GM12878 (cell line): ENCODE measurements at regions not wholly inside any gene's neighbourhood (a gene's known extent, or its start where the extent isn't known, plus 50 kb on each side); places are given as distances from the start of the nearest gene placed in this dataset.

Source experiments
- ATAC-seq: fragments of 200-7000 bp; cut with Tn5 transposase; 3 replicates; pipeline ENCODE4 v1.9.1; 2020; ENCODE audit warnings: mild to moderate bottlenecking, moderate library complexity
- BruUV-seq: library from RNA; stranded (reverse); fragments of 400-500 nt; replicated peaks from 2 replicates; lab custom pipeline; 2021; lab: Mats Ljungman, UMichigan
- CTCF ChIA-PET: fragments of 300-600 bp; sonication (Branson Sonifier 250); formaldehyde crosslinking; extraction: SDS; loops from one replicate; lab custom pipeline; 2021; ENCODE audit warnings: inconsistent platforms; lab: Yijun Ruan, JAX
- POLR2A ChIA-PET: fragments of 350-600 bp; formaldehyde crosslinking; extraction: SDS; loops from one replicate; lab custom pipeline; 2021; ENCODE audit warnings: inconsistent platforms; lab: Charles Lee
- RAD21 ChIA-PET: fragments of 300-600 bp; sonication (Branson Sonifier 250); formaldehyde crosslinking; loops from one replicate; lab custom pipeline; 2023; ENCODE audit warnings: antibody characterized with exemption; ENCODE audit not compliant: unreplicated experiment; lab: Charles Lee
- SMC1A ChIA-PET: fragments of 300-600 bp; sonication (Branson Sonifier 250); formaldehyde crosslinking; loops from one replicate; lab custom pipeline; 2023; ENCODE audit not compliant: unreplicated experiment, uncharacterized antibody; lab: Charles Lee
- DNase-seq: peaks from one replicate; pipeline ENCODE4 v3.0.0-alpha.2; 2011; ENCODE audit warnings: low read depth, low spot score
- FAIRE-seq: peaks from 3 replicates; lab custom pipeline; 2011; peaks lifted over from hg19 to GRCh38; lab: Jason Lieb, UNC
- H2AFZ ChIP-seq: 2 replicates; pipeline ENCODE4 v1.6.0; 2011; ENCODE audit warnings: low read depth, low read length, control low read depth; ENCODE audit not compliant: control insufficient read depth
- H3K27ac ChIP-seq: 2 replicates; pipeline ENCODE4 v1.5.1; 2011; ENCODE audit warnings: control low read depth; ENCODE audit not compliant: control insufficient read depth, insufficient read depth
- H3K27me3 ChIP-seq, 2 experiments: replicated peaks in 1 of 2; 2 replicates each; pipeline versions ENCODE4 v1.6.0 to v1.6.1; 2011; ENCODE audit warnings: low read length in 1 of 2; ENCODE audit not compliant: control insufficient read depth in 2 of 2, insufficient read depth in 2 of 2
- H3K36me3 ChIP-seq, 2 experiments: 2 replicates each; pipeline ENCODE4 v1.5.1; 2011; ENCODE audit warnings: low read length in 1 of 2; ENCODE audit not compliant: control insufficient read depth in 2 of 2, insufficient read depth in 2 of 2
- H3K4me1 ChIP-seq: 2 replicates; pipeline ENCODE4 v1.6.1; 2011; ENCODE audit warnings: mild to moderate bottlenecking, low read length, moderate library complexity, mixed read lengths; ENCODE audit not compliant: control insufficient read depth, insufficient read depth
- H3K4me2 ChIP-seq: 2 replicates; pipeline ENCODE4 v1.6.0; 2011; ENCODE audit warnings: control low read depth; ENCODE audit not compliant: control insufficient read depth, insufficient read depth
- H3K4me3 ChIP-seq: fragments of 200-600 bp; sonication (generic); 2 replicates; pipeline ENCODE4 v1.5.1; 2016
- H3K79me2 ChIP-seq: 2 replicates; pipeline ENCODE4 v1.6.0; 2011; ENCODE audit warnings: low read length; ENCODE audit not compliant: control insufficient read depth, insufficient read depth
- H3K9ac ChIP-seq: 2 replicates; pipeline ENCODE4 v1.8.0; 2011; ENCODE audit warnings: low read length, control low read depth, mixed read lengths; ENCODE audit not compliant: control insufficient read depth, insufficient read depth
- H3K9me3 ChIP-seq: replicated peaks from 3 replicates; pipeline ENCODE4 v1.5.1; 2011; ENCODE audit warnings: mild to moderate bottlenecking, low read length; ENCODE audit not compliant: control insufficient read depth, insufficient read depth
- H4K20me1 ChIP-seq: 2 replicates; pipeline ENCODE4 v1.6.0; 2011; ENCODE audit not compliant: control insufficient read depth, insufficient read depth
- ASH2L ChIP-seq: fragments of 300-600, 200-600 bp; sonication (generic); IDR thresholded peaks from 2 replicates; pipeline ENCODE4 v1.6.1; 2017; ENCODE audit warnings: low read depth, mild to moderate bottlenecking, borderline replicate concordance
- BACH1 ChIP-seq: fragments of 450-650 bp; IDR thresholded peaks from 2 replicates; pipeline ENCODE4 v1.6.1; 2017; ENCODE audit warnings: mild to moderate bottlenecking, borderline replicate concordance
- CBFB ChIP-seq: IDR thresholded peaks from 2 replicates; pipeline ENCODE4 v1.6.1; 2016; ENCODE audit warnings: antibody characterized with exemption, low read depth
- CTCF ChIP-seq, 3 experiments: IDR thresholded peaks in 2 of 3; conservative IDR thresholded peaks in 1 of 3; 2 replicates each; pipeline ENCODE4 v1.5.1; 2011; ENCODE audit warnings: low read depth in 3 of 3, low read length in 3 of 3, mild to moderate bottlenecking in 3 of 3, control low read depth in 2 of 3, moderate library complexity in 2 of 3, inconsistent platforms in 1 of 3, mixed read lengths in 1 of 3; ENCODE audit not compliant: control insufficient read depth in 2 of 3, insufficient read depth in 1 of 3; ENCODE audit errors: extremely low read depth in 1 of 3
- DPF2 ChIP-seq: fragments of 450-650 bp; IDR thresholded peaks from 2 replicates; pipeline ENCODE4 v1.6.1; 2017; ENCODE audit warnings: mild to moderate bottlenecking
- ESRRA ChIP-seq: IDR thresholded peaks from 2 replicates; pipeline ENCODE4 v1.6.1; 2012; ENCODE audit warnings: mild to moderate bottlenecking, low read length, improper control_type of control experiment
- EZH2 ChIP-seq: IDR thresholded peaks from 2 replicates; pipeline ENCODE4 v1.6.1; 2012; ENCODE audit warnings: low read depth, mild to moderate bottlenecking, control low read depth, inconsistent platforms, low read length, borderline replicate concordance; ENCODE audit not compliant: control insufficient read depth
- FOXM1 ChIP-seq: IDR thresholded peaks from 2 replicates; pipeline ENCODE4 v1.6.1; 2012; ENCODE audit warnings: low read depth, mild to moderate bottlenecking, inconsistent platforms, low read length, moderate library complexity
- JUNB ChIP-seq: IDR thresholded peaks from 2 replicates; pipeline ENCODE4 v1.6.1; 2016; ENCODE audit warnings: antibody characterized with exemption, mild to moderate bottlenecking
- MEF2B ChIP-seq: fragments of 450-650 bp; IDR thresholded peaks from 2 replicates; pipeline ENCODE4 v1.6.1; 2018; ENCODE audit warnings: mild to moderate bottlenecking, moderate library complexity; ENCODE audit not compliant: partially characterized antibody, poor library complexity, severe bottlenecking
- MTA3 ChIP-seq: IDR thresholded peaks from 2 replicates; pipeline ENCODE4 v1.6.1; 2012; ENCODE audit warnings: low read length, inconsistent platforms, borderline replicate concordance
- NFIC ChIP-seq: IDR thresholded peaks from 2 replicates; pipeline ENCODE4 v1.6.1; 2012; ENCODE audit warnings: low read depth, mild to moderate bottlenecking, inconsistent platforms, low read length, moderate library complexity
- NFYA ChIP-seq: IDR thresholded peaks from 2 replicates; pipeline ENCODE4 v1.6.1; 2011; ENCODE audit warnings: low read depth, mild to moderate bottlenecking, low read length, improper control_type of control experiment, borderline replicate concordance
- RCOR1 ChIP-seq: conservative IDR thresholded peaks from 2 replicates; pipeline ENCODE4 v1.6.1; 2012; ENCODE audit warnings: low read depth, low read length, improper control_type of control experiment
- SIX5 ChIP-seq: IDR thresholded peaks from 2 replicates; pipeline ENCODE4 v1.6.1; 2011; ENCODE audit warnings: mild to moderate bottlenecking, low read depth, low read length, moderate library complexity; ENCODE audit not compliant: severe bottlenecking
- STAT1 ChIP-seq: fragments of 450-650 bp; conservative IDR thresholded peaks from 2 replicates; pipeline ENCODE4 v1.6.1; 2014; ENCODE audit warnings: antibody characterized with exemption, mild to moderate bottlenecking
- ZNF622 ChIP-seq: fragments of 450-650 bp; IDR thresholded peaks from 2 replicates; pipeline ENCODE4 v1.6.1; 2017; ENCODE audit warnings: mild to moderate bottlenecking, inconsistent platforms
- WGBS: methylation state at CpG from one replicate; pipeline ENCODE4 v1.1.6; 2016; ENCODE audit warnings: low lambda C conversion rate; ENCODE audit not compliant: insufficient replicate concordance, insufficient coverage; ENCODE audit errors: missing lambda C conversion rate; 5-methylcytosine and 5-hydroxymethylcytosine counted together
- in situ Hi-C: fragments of 300-500 bp; cut with MboI; formaldehyde crosslinking; loops from 9 replicates; pipeline ENCODE4 v1.14.3; 2018; ENCODE audit warnings: mixed read lengths
- intact Hi-C: fragments of 100-400 bp; cut with micrococcal nuclease; formaldehyde crosslinking; loops from one replicate; pipeline ENCODE4 v1.14.2; 2022; ENCODE audit not compliant: unreplicated experiment
- TF ChIP-seq, protein P1 (sequence below): fragments of 450-650 bp; IDR thresholded peaks from 2 replicates; pipeline ENCODE4 v1.6.1; 2017; ENCODE audit warnings: mild to moderate bottlenecking, moderate library complexity
- TF ChIP-seq, protein P2 (sequence below): fragments of 450-650 bp; IDR thresholded peaks from 2 replicates; pipeline ENCODE4 v1.6.1; 2017; ENCODE audit warnings: mild to moderate bottlenecking, low read depth, inconsistent platforms; ENCODE audit not compliant: poor library complexity, severe bottlenecking

GRCh38 chr4:187547316-187547715 lies 448.3 kb upstream of the ZFP42 start:
- ChIA-PET RAD21 (no interaction called here), CTCF (interaction anchor here (0.6 kb wide), 1 partner anchor 437 kb away, joined by 3 read pairs; no protein-coding TSS in a partner anchor), SMC1A (no interaction called here), POLR2A (no interaction called here)
- BruUV-seq: no TSS peak
- Histone ChIP-seq H3K9ac (no peak overlapping the region), H3K4me2 (no peak overlapping the region), H3K27me3 (no peaks in the 10 kb centered on the region), H3K4me1 (no peaks in the 10 kb centered on the region), H3K9me3 (no peaks in the 10 kb centered on the region), H3K79me2 (no peaks in the 10 kb centered on the region), H3K27ac (no peak overlapping the region), H2AFZ (no peak overlapping the region), H4K20me1 (no peaks in the 10 kb centered on the region), H3K4me3 (no peak overlapping the region), H3K36me3 (no peaks in the 10 kb centered on the region)
- FAIRE-seq: no peak
- in situ Hi-C loops (no loop called here), intact Hi-C loops (no loop called here)
- no peak for ATAC-seq
- TF ChIP-seq, protein P1, sequence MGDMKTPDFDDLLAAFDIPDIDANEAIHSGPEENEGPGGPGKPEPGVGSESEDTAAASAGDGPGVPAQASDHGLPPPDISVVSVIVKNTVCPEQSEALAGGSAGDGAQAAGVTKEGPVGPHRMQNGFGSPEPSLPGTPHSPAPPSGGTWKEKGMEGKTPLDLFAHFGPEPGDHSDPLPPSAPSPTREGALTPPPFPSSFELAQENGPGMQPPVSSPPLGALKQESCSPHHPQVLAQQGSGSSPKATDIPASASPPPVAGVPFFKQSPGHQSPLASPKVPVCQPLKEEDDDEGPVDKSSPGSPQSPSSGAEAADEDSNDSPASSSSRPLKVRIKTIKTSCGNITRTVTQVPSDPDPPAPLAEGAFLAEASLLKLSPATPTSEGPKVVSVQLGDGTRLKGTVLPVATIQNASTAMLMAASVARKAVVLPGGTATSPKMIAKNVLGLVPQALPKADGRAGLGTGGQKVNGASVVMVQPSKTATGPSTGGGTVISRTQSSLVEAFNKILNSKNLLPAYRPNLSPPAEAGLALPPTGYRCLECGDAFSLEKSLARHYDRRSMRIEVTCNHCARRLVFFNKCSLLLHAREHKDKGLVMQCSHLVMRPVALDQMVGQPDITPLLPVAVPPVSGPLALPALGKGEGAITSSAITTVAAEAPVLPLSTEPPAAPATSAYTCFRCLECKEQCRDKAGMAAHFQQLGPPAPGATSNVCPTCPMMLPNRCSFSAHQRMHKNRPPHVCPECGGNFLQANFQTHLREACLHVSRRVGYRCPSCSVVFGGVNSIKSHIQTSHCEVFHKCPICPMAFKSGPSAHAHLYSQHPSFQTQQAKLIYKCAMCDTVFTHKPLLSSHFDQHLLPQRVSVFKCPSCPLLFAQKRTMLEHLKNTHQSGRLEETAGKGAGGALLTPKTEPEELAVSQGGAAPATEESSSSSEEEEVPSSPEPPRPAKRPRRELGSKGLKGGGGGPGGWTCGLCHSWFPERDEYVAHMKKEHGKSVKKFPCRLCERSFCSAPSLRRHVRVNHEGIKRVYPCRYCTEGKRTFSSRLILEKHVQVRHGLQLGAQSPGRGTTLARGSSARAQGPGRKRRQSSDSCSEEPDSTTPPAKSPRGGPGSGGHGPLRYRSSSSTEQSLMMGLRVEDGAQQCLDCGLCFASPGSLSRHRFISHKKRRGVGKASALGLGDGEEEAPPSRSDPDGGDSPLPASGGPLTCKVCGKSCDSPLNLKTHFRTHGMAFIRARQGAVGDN: no peak
- TF ChIP-seq, protein P2, sequence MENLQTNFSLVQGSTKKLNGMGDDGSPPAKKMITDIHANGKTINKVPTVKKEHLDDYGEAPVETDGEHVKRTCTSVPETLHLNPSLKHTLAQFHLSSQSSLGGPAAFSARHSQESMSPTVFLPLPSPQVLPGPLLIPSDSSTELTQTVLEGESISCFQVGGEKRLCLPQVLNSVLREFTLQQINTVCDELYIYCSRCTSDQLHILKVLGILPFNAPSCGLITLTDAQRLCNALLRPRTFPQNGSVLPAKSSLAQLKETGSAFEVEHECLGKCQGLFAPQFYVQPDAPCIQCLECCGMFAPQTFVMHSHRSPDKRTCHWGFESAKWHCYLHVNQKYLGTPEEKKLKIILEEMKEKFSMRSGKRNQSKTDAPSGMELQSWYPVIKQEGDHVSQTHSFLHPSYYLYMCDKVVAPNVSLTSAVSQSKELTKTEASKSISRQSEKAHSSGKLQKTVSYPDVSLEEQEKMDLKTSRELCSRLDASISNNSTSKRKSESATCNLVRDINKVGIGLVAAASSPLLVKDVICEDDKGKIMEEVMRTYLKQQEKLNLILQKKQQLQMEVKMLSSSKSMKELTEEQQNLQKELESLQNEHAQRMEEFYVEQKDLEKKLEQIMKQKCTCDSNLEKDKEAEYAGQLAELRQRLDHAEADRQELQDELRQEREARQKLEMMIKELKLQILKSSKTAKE: no peak
- TF ChIP-seq DPF2 (no peak), ESRRA (no peak), RCOR1 (no peak), MEF2B (no peak), CBFB (no peak), FOXM1 (no peak), MTA3 (no peak), NFIC (no peak), SIX5 (no peak), STAT1 (no peak), CTCF (IDR thresholded peaks at IDR 0.05 in 2 of 3, conservative IDR thresholded peaks at IDR 0.05 in 1 of 3; ENCODE audit: control insufficient read depth in 2 of 3, extremely low read depth in 1 of 3, insufficient read depth in 1 of 3, low read depth in 3 of 3, low read length in 3 of 3) (no peak), BACH1 (no peak), ZNF622 (no peak), JUNB (no peak), ASH2L (no peak), NFYA (no peak), EZH2 (no peak)
- 14% methylated on average over 5 of the region's 5 CpGs for WGBS
- DNase-seq: no peak
